ENCODE measurements at regions not wholly inside any gene's neighbourhood (a gene's known extent, or its start where the extent isn't known, plus 50 kb on each side); places are given as distances from the start of the nearest gene placed in this dataset.
A peak's percentile ranks its signal among the peaks of the same experiment; 100 is the strongest.

DNA sequence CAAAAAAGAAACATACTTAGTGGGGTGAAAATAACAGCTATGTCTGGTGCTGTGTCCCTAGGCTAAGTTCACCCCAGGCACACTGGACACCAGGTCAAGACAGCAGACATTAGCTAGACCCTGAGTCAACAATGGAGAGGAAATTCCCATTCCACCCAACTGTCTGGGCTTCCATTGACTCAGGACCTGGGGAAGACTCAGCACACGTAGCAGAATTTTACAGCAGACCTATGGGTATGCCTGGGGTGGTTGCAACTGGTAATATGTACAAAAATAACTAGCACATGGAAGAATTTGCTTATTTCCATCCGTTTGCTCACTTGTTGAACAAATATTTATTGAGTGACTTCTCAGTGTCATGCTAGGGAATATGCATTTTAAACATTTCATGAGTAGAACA is 117.0 kb downstream of the GAS1 start:
- DNase-seq (ENCODE audit: low read depth, low spot score): no peak

DNA sequence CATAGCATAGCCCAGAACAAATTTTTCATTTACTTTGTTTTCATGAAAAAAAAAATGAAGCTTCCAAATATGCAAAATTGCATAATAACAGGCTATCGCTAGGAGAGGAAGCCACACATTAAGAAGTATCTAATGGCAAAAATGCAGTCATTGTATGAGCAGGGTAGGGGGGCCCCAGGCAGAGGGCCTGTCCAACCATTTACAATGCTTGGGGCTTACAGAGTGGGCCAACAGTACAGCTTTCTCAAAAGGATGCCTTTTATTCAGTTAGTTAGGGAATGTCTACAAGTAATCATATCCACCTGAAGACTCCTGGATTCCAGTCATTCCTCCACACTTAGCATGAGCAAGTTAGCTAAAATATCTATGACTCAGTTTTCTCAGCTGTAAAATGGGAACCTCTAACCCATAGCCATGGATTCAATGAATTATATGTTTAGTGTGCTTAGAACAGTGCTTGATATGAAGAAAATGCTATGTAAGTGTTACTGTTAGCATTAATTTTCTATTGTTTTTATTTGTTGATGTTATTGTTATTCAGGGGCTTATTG is 117.7 kb downstream of the GAS1 start:
- no peak for DNase-seq (ENCODE audit: low read depth, low spot score)

DNA sequence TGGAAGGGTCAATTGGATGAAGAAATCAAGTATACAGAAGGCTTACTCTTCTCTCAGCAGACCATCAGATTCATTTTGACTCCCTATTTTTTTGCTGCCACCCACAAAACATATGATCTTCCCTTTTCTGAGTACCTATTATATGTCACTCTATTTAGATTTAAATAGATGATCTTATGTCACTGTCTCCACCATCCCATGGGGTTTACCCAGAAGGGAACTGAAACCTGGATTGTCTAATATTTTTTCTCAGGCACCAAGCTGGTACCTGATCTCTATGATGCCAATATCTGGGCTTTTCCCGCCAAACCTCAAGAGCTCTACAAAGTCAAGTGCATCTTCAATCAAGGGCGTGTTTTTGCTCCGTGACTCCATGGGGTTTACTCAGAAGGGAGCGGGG is 118.7 kb downstream of the GAS1 start:
- DNase-seq (ENCODE audit: low read depth, low spot score): no peak

DNA sequence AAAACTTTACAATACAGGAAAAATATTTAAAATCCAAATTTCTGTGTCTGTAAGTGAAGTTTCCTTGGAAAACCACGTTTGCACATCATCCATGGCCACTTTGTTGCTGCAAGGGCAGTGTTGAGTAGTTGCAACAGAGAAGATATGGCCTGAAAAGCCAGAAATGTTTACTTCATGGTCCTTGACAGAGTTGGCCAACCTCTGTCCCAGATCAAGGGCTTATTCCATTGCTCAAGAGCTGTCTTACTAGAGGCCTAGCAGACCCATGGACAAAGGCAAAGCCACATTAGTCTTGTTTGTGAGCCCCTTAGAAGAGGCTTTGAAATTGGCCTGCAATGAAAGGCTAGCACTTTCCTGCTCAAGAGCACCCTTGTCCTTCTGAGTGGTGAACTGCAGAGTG is 119.4 kb downstream of the GAS1 start:
- DNase-seq (ENCODE audit: low read depth, low spot score): no peak

DNA sequence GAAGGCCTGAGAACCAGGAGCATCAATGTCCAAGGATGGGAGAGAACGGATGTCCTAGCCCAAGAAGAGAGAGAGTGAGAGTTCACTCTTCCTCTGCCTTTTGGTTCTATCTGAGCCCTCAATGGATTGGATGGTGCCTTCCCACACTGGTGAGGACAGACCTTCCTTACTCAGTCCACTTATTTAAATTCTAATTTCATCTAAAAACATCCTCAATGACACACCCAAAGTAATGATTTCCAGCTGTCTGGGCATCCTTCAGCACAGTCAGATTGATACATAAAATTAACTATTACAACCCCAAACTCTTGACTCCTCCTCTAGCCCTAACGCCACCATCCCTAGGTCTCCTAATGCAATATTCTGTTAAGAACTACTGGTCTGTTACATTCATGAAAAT is 122.0 kb downstream of the GAS1 start:
- DNase-seq (ENCODE audit: low read depth, low spot score): no peak

DNA sequence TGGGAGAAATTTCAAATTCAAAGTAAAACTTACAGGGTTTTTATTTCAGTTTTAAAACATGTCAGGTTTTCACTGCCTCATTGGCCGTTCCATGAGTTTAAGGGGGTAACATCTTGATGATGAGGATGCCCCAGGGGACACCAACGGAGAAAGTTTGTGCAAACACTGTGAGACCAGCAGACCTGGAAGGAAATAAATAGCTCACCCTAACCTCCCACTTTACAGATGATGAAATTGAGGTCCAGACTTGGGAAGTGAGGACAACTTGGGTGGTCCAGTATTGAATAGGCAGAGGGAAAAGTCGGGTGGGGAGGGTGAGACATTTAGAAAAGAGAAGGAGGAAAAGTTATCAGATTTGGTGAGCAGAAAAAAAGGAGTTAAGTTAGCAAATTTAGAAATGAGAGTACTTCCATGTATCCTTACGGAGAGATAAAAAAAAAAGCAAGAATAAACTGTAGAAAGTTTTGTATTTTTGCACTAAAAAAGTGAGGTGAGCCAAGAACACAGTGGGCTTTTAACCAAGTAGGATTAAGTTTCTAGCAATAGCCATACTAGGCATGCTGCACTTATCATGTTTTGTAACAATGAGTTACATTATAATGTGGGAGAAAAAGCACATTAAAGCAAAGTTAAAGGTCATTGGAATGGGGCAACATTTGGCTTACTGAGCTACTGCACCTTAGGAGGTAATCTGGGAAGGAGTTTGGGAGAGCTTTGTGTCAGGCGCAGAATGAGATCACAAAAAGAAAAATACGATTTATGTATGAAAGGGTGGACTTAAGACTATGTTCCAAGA is 125.1 kb downstream of the GAS1 start:
- no peak for DNase-seq (ENCODE audit: low read depth, low spot score)

DNA sequence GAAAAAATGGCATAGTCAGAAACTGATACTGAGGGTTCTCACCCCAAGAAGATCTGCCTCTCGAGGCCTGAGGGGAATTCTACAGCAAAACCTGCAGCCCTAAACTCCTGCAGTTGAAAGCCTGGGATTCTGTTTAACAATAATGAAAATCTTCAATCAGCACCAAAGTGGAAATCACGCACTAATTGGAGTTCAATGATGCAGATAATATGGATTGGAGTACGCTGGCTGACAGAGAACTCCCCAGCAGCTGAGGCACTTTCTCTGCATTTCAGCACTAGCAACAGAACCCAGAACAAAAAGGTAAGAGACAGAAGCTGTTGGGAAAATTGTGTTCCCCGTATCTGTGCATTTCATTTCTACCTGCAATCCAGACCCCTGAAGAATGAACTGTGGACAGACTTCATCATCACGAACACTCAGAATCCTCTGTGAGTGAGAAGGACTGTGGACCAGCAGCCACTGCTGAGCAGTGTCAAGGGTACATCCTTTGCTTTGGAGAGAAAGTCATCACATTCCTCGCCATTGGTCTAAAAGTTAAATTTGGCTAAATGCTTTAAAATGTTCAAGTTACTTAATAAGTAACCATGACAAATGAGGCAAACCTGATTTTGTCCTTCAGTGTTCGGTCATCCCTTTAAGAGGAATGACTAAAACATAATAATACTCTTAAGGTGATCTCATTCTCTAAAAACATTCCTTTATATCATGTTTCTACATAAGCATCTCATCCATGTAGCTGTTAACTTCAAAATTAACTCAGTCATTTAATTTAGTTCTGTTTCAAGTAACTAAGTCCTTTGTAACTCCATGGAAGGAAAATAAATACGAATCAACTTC is 126.1 kb downstream of the GAS1 start:
- no peak for DNase-seq (ENCODE audit: low read depth, low spot score)

DNA sequence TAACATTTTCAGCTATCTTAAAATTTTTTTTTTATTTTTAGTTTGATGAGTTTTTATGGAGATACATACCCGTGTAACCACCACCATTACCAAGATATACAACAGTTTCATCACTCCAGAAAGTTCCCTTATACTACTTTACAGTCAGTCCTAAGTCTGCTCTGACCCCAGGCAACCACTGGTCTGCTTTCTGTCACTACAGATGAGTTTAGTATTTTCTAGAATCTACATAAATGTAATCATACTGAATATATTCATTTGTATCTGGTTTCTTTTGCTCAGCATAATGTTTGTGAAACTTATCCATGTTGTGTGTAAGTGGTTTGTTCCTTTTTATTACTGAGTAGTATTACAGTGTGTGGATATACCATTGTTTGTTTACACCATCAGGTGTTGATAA is 127.8 kb downstream of the GAS1 start:
- no peak for DNase-seq (ENCODE audit: low read depth, low spot score)

DNA sequence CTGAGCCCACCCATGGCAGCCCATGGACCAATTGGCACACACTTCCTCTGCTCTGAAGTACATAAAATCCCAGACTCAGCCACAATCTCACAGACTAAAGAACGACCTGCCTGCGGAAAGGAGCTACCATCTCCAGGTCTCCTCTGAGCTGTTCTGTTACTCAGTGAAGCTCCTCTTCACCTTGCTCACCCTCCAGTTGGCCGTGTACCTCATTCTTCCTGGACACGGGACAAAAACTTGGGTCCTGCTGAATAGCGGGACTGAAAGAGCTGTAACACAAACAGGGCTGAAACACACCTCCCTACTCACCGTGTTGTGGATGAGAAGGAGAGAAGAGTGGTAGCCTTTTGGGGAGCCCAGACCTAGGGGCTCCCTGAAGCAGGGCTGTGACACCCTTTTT is 128.7 kb downstream of the GAS1 start:
- no peak for DNase-seq (ENCODE audit: low read depth, low spot score)

DNA sequence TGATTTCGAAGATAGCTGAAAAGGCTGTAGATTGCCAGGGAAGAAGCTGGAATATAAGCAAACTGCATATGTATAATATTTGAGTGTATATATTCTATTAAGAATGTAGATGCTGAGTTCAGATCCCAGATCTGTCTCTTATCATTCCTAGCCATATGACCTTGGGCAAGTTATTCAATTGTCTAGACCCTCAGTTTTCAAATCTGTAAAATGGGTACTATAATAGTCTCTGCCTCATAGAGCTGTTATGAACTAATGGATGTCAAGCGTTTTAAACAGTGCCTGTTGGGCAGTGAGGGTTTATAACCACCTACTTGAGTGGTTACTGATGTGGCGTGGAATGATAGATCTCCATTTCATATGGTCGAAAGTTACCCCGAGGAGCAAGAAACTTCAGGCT is 130.4 kb downstream of the GAS1 start:
- no peak for DNase-seq (ENCODE audit: low read depth, low spot score)

DNA sequence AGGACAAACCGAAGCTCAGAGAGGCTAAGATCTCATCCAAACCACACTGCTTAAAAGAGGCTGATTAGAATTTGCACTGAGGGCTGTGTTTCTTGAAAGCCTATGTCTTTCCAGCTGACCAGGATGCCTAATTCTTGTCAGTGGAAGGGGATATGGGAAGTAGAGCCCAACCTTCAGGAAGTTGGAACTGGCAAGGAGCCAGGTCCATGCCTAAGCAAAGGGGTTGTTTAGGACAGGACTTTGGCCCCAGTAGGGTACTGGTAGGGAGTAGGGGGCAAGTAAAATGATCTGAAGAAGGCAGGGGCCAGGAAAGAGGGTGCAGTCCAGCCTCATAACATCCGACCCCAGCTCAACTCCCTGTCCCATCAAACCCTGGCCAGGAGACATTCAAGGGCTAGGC is 130.9 kb downstream of the GAS1 start:
- no peak for DNase-seq (ENCODE audit: low read depth, low spot score)

DNA sequence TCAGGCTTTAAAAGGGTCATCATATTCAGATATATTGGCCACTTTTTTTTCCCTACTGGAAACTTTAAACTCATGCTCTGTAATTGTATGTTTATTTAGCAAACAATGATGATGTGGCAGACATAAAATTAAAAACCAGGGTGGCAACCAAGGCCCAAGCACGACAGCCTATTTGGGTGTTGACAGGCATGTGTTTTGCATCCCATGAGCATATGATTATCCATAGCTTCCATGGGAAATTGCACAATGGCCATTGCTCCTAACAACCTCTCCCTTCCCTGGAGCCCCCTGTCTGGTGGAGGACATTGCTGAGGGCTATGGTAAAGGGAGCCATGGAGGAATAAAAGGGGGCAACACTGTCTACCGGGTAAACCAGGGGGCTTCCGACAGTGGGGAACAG is 134.7 kb downstream of the GAS1 start:
- no peak for DNase-seq (ENCODE audit: low read depth, low spot score)

DNA sequence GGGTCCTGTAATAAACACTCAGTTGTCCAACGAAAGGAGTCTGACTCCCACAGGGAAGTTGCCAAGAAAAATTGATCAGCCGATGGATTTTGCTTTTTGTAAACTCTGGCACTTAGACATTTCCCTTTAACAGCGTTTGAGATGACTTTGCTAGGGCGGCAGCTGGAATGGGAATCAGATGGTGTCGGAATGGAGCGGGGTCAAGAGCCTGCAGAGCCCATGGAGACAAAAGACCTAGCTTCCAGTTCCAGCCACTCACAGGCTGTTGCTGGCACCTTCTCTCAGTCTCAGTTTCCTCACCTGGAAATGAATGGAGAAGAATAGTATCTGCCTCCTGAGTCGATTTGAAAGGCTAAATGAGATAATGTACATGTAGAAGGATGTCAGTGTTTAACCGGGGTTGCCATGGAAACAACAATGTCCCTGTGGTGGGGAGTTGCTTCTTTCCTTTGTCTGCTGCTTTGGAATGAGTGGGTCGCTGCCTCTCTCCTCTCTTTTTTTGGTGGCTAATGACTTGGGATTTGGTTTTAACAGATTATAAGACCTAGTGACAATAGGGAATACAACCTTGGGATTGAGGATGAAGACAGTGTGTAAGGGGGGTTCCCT is 137.4 kb downstream of the GAS1 start:
- no peak for DNase-seq (ENCODE audit: low read depth, low spot score)

DNA sequence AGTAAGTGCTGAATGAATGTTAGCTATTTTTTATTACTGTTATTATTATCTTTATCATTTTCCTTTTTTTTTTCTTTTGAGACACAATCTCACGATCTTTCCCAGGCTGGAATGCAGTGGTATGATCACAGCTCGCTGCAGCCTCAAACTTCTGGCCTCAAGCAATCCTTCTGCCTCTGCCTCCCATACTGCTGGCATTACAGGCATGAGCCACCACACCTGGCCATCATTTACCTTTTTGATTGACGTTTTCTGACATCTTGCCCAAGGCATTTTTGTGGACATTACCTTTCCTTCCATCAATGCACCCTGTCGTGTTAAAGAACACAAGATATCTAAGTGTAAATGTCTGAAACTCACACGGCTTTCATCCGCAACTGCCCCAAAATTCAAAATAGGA is 138.2 kb downstream of the GAS1 start:
- no peak for DNase-seq (ENCODE audit: low read depth, low spot score)

DNA sequence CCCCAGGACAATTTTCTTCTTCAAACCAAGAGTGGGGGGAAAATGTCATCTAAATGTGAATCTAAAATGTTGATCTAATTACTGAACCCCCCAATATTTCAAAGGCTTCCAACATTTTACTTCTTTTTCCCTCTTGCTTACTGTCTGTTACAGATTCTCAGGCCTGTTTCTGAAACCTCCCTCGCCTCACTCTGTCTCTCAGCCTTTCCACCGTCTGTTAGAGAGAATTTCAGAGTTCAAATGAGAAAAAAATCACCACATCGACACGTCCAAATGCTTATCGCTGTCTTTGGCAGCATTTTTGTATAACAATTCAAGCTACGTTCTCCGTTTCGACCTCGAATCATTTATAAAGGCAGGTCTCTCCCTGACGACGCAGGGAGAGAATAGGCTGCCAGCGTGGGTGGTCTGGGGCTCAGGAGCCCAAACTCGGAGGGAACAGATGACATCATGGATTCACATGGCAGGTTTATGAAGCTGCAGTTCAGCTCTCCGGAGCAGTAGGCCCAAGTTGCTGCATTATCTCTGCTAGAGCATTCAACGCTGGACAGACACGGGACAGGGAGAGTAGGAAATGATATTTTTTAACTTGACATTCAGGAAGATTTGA is 139.8 kb downstream of the GAS1 start:
- peak; percentile 48 for DNase-seq (ENCODE audit: low read depth, low spot score)

DNA sequence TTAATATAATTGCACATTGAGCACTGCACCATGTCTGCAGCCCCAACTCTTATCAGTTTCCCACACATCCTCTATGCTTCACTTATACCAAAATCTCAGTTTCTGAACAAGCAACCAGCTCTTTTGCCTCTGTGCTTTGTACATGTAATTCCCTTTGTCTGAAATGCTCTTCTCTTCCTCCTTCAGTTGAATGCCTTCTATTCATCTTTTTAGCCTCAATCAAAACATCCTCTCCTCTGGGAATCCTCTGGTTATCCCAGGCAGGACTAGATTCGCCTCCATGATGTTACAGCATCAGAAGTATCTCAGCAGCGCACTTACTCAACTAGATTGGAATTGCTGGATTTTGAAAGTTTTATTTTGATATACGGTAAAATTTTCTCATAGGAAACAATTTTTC is 143.3 kb downstream of the GAS1 start:
- DNase-seq (ENCODE audit: low read depth, low spot score): no peak

DNA sequence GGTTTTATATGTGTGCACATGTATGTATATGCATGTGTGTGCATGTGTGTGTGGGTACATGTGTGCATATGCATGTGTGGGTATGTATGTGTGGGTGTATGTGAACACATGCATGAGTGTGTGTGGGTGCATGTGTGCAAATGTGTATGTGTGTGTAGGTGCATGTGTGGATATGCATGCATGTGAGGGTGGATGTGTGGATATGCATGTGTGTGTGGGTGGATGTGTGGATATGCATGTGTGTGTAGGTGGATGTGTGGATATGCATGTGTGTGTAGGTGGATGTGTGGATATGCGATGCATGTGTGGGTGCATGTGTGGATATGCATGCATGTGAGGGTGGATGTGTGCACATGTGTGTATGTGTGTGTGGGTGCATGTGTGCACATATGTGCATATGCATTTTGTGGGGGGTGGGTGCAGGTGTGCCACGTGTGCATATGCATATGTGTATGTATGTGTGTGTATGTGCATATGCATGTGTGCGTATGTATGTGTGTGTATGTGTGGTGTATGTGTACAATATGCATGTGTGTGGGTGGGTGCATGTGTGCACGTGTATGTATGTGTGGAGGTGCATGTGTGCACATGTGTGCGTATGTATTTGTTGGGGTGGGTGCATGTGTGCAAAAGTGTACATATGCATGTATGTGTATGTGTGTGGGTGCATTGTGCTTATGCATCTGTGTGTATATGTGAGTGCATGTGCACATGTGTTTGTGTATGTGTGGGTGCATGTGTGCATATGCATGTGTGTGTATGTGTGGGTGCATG is 144.2 kb downstream of the GAS1 start:
- no peak for DNase-seq (ENCODE audit: low read depth, low spot score)

DNA sequence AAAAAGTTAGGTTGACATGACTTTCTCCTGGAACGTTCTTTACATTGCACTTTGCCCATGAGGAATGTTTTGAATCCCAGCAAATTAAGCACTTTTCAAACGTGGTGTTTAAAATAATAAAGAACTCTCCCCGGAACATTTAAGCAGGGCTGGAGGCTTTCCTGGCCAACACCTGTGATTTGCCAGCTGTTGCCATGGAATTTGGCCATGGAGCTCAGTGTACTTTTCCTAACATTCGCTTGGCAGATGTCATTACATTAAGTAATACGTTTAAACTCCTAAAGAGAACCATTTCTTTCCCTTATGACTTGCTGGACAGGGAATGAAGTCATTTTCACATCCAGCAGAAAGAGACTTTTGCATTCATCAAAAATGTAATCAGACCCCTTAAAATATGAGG is 146.1 kb downstream of the GAS1 start:
- peak; percentile 66 for DNase-seq (ENCODE audit: low read depth, low spot score)

DNA sequence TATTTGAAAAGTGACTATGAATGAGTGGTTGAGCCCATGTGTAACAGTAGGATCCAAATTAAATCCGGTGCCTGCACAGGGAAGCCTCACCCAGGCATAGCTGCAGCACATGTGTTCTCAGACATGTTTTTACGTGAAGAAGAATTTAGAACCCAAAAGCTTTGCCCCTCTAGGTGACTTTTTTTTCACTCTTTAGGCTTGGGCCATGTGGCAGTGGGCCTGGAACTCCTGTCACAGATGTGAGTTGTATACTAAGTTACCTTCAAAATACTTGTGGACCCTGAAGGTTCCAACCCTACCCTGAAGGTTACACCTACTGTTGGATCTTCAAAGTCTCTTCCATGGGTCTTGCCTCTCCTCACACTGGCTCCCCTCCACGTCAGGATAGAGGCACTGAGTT is 146.6 kb downstream of the GAS1 start:
- DNase-seq (ENCODE audit: low read depth, low spot score): no peak

DNA sequence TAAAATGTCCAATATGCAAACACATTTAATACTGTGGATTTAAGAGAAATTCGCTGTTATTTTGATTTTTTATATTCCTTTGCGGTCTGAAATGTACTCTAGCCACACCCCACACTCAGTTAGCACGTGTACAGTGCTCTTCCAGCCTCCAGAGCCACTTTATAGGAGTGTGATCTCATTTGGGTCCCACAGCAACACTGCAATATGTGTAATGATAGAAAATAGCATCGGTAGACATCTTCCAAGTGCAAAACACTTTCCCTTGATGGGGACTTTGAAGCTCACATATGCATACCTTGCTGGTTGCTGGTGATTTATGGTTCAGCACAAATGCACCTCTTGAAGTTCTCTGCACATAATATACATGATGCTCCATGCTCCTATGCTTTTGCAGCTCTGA is 148.3 kb downstream of the GAS1 start:
- no peak for DNase-seq (ENCODE audit: low read depth, low spot score)

DNA sequence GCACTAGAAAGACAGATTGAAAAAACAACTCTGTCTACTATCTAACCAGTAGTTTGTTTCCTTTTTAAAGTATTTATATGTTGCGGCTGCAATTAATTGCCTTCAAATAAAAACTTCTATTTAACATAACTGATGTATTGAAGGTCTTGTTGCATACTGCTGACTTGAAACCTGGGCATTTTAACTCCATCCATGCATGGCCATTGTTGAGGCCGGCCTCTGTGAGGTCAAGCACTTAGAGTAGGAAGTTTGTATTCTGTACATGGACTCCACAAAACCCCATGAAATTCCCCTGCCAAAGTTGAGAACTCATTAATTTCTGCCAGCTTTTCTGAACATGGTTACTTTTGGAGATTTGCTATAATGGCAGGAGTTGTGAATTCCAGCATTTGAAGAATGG is 150.6 kb downstream of the GAS1 start:
- DNase-seq (ENCODE audit: low read depth, low spot score): no peak

All from astrocyte of the hippocampus (primary cell).